ENCODE measurements at regions not wholly inside any gene's neighbourhood (a gene's known extent, or its start where the extent isn't known, plus 50 kb on each side); places are given as distances from the start of the nearest gene placed in this dataset.

GRCh38 chr16:51701025-51701424 lies 550.0 kb upstream of the SALL1 start:
- H3K9me3 Mint-ChIP-seq = peaks cover 15 to 17% of the 10 kb centered on the region in 2 donors
- DNase-seq = no peak
- Histone ChIP-seq H3K36me3 (ENCODE audit: control insufficient read depth, insufficient read depth, low read length) (no peaks in the 10 kb centered on the region), H3K4me3 (ENCODE audit: low read length) (no peak overlapping the region), H3K27me3 (ENCODE audit: control insufficient read depth, insufficient read depth, low read length) (no peaks in the 10 kb centered on the region), H3K27ac (ENCODE audit: low read length) (no peak overlapping the region), H3K9me3 (ENCODE audit: control insufficient read depth, insufficient read depth, low read length) (peaks cover 3% of the 10 kb centered on the region), H3K4me1 (ENCODE audit: control insufficient read depth, insufficient read depth, low read length) (no peaks in the 10 kb centered on the region)
- WGBS (ENCODE audit: insufficient coverage) = no CpG with 5 or more reads among the region's 1 CpG
- intact Hi-C loops (cut with micrococcal nuclease) = no loop called here
- H3K4me1 Mint-ChIP-seq = no peaks in the 10 kb centered on the region
- no peak overlapping the region for H3K4me3 Mint-ChIP-seq
- no peak overlapping the region for H3K27ac Mint-ChIP-seq
- H3K36me3 Mint-ChIP-seq = peaks cover 15% of the 10 kb centered on the region
- TF ChIP-seq CTCF (IDR thresholded peaks at IDR 0.05) = no peak
- no peak for ATAC-seq
- no peaks in the 10 kb centered on the region for H3K27me3 Mint-ChIP-seq (ENCODE audit: low read depth in 2 of 2)

GRCh38 chr16:51699686-51700396 lies 548.8 kb upstream of the SALL1 start:
- DNase-seq (no peak), ATAC-seq (no peak)
- Mint-ChIP-seq H3K27me3 (ENCODE audit: low read depth in 2 of 2) (no peaks in the 10 kb centered on the region), H3K4me1 (no peaks in the 10 kb centered on the region), H3K27ac (no peak overlapping the region), H3K9me3 (peaks cover 13 to 14% of the 10 kb centered on the region in 2 donors), H3K4me3 (no peak overlapping the region), H3K36me3 (peaks cover 12% of the 10 kb centered on the region)
- 81% methylated on average over 4 of the region's 5 CpGs for WGBS (ENCODE audit: insufficient coverage)
- no peaks in the 10 kb centered on the region for H3K36me3 ChIP-seq (ENCODE audit: control insufficient read depth, insufficient read depth, low read length)
- H3K27ac ChIP-seq (ENCODE audit: low read length) = no peak overlapping the region
- intact Hi-C loops (cut with micrococcal nuclease) = no loop called here
- peaks cover 3% of the 10 kb centered on the region for H3K9me3 ChIP-seq (ENCODE audit: control insufficient read depth, insufficient read depth, low read length)
- no peak overlapping the region for H3K4me3 ChIP-seq (ENCODE audit: low read length)
- H3K27me3 ChIP-seq (ENCODE audit: control insufficient read depth, insufficient read depth, low read length) = no peaks in the 10 kb centered on the region
- no peak for TF ChIP-seq CTCF (IDR thresholded peaks at IDR 0.05)
- H3K4me1 ChIP-seq (ENCODE audit: control insufficient read depth, insufficient read depth, low read length) = no peaks in the 10 kb centered on the region

GRCh38 chr16:51698647-51699046 lies 547.6 kb upstream of the SALL1 start:
- Histone ChIP-seq H3K4me1 (ENCODE audit: control insufficient read depth, insufficient read depth, low read length) (no peaks in the 10 kb centered on the region), H3K27me3 (ENCODE audit: control insufficient read depth, insufficient read depth, low read length) (no peaks in the 10 kb centered on the region), H3K9me3 (ENCODE audit: control insufficient read depth, insufficient read depth, low read length) (peaks cover 3% of the 10 kb centered on the region), H3K4me3 (ENCODE audit: low read length) (no peak overlapping the region), H3K27ac (ENCODE audit: low read length) (no peak overlapping the region), H3K36me3 (ENCODE audit: control insufficient read depth, insufficient read depth, low read length) (no peaks in the 10 kb centered on the region)
- intact Hi-C loops (cut with micrococcal nuclease) = no loop called here
- no peaks in the 10 kb centered on the region for H3K4me1 Mint-ChIP-seq
- no peak overlapping the region for H3K4me3 Mint-ChIP-seq
- peaks cover 10 to 12% of the 10 kb centered on the region in 2 donors for H3K9me3 Mint-ChIP-seq
- no peaks in the 10 kb centered on the region for H3K27me3 Mint-ChIP-seq (ENCODE audit: low read depth in 2 of 2)
- 75% methylated on average over 2 of the region's 2 CpGs for WGBS (ENCODE audit: insufficient coverage)
- DNase-seq (no peak), ATAC-seq (no peak)
- TF ChIP-seq CTCF (IDR thresholded peaks at IDR 0.05) = no peak
- H3K36me3 Mint-ChIP-seq = peaks cover 2% of the 10 kb centered on the region
- no peak overlapping the region for H3K27ac Mint-ChIP-seq

DNA sequence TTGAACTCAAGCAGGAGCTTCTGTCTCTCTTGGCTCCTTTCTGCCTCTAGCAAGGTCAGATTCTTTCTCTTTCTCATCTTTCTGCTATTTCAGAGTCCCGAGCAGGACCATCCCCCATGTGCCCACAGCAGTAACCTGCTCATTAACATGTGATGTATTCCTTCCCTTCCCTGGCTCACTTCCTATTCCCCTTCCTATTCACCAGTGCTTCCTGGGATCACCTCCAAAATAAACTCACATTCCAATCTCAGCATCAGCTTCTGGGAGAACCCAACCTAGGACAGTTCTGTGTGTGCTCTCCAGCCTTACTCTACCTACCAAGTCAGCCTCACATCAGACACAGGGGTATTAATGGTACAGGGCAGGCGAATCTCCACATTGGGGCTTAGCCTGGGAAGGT lies 546.4 kb upstream of the SALL1 start:
- H3K36me3 Mint-ChIP-seq = no peaks in the 10 kb centered on the region
- H3K9me3 Mint-ChIP-seq = peaks cover 14% of the 10 kb centered on the region in 2 donors
- ATAC-seq (no peak), DNase-seq (no peak)
- Histone ChIP-seq H3K27ac (ENCODE audit: low read length) (no peak overlapping the region), H3K27me3 (ENCODE audit: control insufficient read depth, insufficient read depth, low read length) (no peaks in the 10 kb centered on the region), H3K4me3 (ENCODE audit: low read length) (no peak overlapping the region), H3K9me3 (ENCODE audit: control insufficient read depth, insufficient read depth, low read length) (peaks cover 3% of the 10 kb centered on the region), H3K4me1 (ENCODE audit: control insufficient read depth, insufficient read depth, low read length) (no peaks in the 10 kb centered on the region), H3K36me3 (ENCODE audit: control insufficient read depth, insufficient read depth, low read length) (no peaks in the 10 kb centered on the region)
- no peak overlapping the region for H3K27ac Mint-ChIP-seq
- intact Hi-C loops (cut with micrococcal nuclease) = no loop called here
- no peak overlapping the region for H3K4me3 Mint-ChIP-seq
- no peaks in the 10 kb centered on the region for H3K27me3 Mint-ChIP-seq (ENCODE audit: low read depth in 2 of 2)
- WGBS (ENCODE audit: insufficient coverage) = 71% methylated on average over 2 of the region's 2 CpGs
- no peaks in the 10 kb centered on the region for H3K4me1 Mint-ChIP-seq
- no peak for TF ChIP-seq CTCF (IDR thresholded peaks at IDR 0.05)
